ENCODE measurements at regions not wholly inside any gene's neighbourhood (a gene's known extent, or its start where the extent isn't known, plus 50 kb on each side); places are given as distances from the start of the nearest gene placed in this dataset.

- DNase-seq: no peak
Observed at GRCh38 chr11:15705891-15706290, 591.2 kb downstream of the INSC start.

GRCh38 chr11:15707194-15707593 is 592.5 kb downstream of the INSC start:
- DNase-seq: no peak

GRCh38 chr11:15707971-15708370 is 593.2 kb downstream of the INSC start:
- DNase-seq: peak; percentile 86

- no peak for DNase-seq
Observed at GRCh38 chr11:15710580-15711275, 596.0 kb downstream of the INSC start.

- DNase-seq: no peak
Observed at GRCh38 chr11:15711311-15711710, 596.6 kb downstream of the INSC start.

GRCh38 chr11:15714641-15715399 is 600.1 kb downstream of the INSC start:
- DNase-seq: no peak

GRCh38 chr11:15716550-15716949 is 601.8 kb downstream of the INSC start:
- no peak for DNase-seq

GRCh38 chr11:15720460-15720859 is 605.7 kb downstream of the INSC start:
- DNase-seq: peak; percentile 18

GRCh38 chr11:15723966-15724365 is 609.2 kb downstream of the INSC start:
- DNase-seq: no peak

GRCh38 chr11:15724601-15725000 is 609.9 kb downstream of the INSC start:
- no peak for DNase-seq

- DNase-seq: no peak
Observed at GRCh38 chr11:15725246-15725645, 610.5 kb downstream of the INSC start.

GRCh38 chr11:15726221-15726746 is 611.6 kb downstream of the INSC start:
- DNase-seq: no peak

- DNase-seq: no peak
Observed at GRCh38 chr11:15726893-15727519, 612.3 kb downstream of the INSC start.

GRCh38 chr11:15727520-15727914 is 612.8 kb downstream of the INSC start:
- no peak for DNase-seq

GRCh38 chr11:15728207-15728606 is 613.5 kb downstream of the INSC start:
- no peak for DNase-seq

GRCh38 chr11:15730263-15730994 is 615.7 kb downstream of the INSC start:
- no peak for DNase-seq

- no peak for DNase-seq
Observed at GRCh38 chr11:15730995-15731385, 616.3 kb downstream of the INSC start.

- no peak for DNase-seq
Observed at GRCh38 chr11:15735706-15736105, 620.6 kb downstream of the SOX6 start.

- DNase-seq: no peak
Observed at GRCh38 chr11:15737320-15737719, 619.0 kb downstream of the SOX6 start.

- no peak for DNase-seq
Observed at GRCh38 chr11:15738931-15739330, 617.4 kb downstream of the SOX6 start.

- no peak for DNase-seq
Observed at GRCh38 chr11:15742626-15743519, 613.5 kb downstream of the SOX6 start.

- DNase-seq: no peak
Observed at GRCh38 chr11:15744693-15745092, 611.7 kb downstream of the SOX6 start.

Data from NCI-H1694 (cell line).